GM18517 (cell line): ENCODE measurements at regions not wholly inside any gene's neighbourhood (a gene's known extent, or its start where the extent isn't known, plus 50 kb on each side); places are given as distances from the start of the nearest gene placed in this dataset.
"Not testable (repeated sequence)": the region's sequence is repeated elsewhere in the genome, so short reads cannot be mapped to it uniquely, and the experiment has no call there.

Experiments used
- ATAC-seq: cut with Tn5 transposase; IDR thresholded peaks from one replicate; pipeline ENCODE4 v1.9.1; 2021; ENCODE audit warnings: mild to moderate bottlenecking, moderate library complexity; ENCODE audit not compliant: unreplicated experiment

DNA sequence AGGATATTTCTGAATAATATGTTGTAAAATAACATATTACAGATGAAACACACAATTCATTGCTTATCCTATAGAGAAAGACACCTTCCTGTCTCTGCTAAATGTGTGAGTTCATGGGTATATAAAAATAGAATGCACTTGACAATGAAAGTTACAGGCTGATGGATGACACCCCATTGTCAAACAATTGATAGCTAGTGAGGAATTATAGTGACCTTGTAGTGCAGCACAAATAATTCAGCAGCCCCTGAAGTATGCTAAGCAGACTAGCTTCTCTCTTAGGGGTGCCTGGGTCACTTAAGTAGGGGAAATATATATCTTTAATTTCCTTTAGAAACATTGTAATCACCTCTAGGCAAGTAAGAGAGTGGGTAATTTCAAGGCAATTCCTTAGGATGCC, 826.2 kb downstream of the CDH8 start:
- no peak for ATAC-seq

DNA sequence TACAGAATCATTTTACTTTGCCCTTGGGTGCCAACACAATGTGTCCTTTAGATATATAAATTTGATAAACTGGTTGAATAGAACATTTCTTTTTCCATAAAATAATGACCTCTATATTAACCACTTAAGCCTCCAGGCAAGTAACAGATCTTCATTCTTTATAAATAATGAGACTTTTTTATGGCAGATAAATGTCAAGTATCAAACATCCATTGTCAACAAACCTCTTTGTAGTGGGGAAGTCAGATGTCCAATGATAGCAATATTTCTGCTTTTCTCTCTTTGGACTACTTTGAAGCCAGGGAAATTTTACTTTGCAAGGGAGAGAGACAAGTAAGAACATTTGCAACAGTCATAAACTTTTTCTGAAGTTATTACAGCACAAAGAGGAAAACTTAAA, 841.2 kb downstream of the CDH8 start:
- no peak for ATAC-seq

DNA sequence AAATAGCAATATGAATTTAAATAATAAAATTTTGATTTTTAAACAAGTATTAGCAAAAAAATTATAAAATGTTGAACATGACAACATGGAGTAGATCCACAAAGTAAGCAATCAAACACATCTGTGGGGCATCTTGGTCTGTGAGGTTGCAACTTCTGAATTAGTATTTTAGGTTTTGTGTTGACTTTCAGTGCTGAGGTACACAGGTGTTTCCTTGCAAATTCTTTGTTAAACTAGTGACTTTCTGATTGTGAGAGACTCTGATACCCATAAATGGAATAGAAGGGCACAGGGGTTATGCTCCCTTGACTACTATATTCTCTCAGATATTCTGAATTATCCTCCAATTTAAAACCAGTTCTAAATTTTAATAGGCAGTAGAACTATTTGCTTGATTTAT, 841.7 kb downstream of the CDH8 start:
- ATAC-seq: no peak

DNA sequence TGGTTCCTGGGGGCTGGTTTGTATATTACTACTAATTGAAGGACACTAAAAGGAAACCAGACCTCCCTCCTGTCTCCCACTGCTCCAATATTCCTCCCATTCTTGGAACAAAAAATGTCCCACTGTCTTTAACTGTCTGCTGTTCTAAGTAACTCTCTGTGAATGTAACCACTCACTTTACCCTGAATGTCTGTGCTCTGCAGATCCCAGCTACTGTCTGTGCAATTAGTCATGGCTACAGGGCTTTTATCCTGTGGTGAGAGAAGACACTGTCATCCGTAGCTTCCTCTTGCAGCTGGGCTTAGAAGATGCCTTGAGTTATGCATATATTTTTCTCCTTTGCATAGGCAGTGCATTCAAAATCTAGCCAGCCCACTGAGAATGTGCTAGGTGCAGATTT, 853.8 kb downstream of the CDH8 start:
- ATAC-seq: no peak

DNA sequence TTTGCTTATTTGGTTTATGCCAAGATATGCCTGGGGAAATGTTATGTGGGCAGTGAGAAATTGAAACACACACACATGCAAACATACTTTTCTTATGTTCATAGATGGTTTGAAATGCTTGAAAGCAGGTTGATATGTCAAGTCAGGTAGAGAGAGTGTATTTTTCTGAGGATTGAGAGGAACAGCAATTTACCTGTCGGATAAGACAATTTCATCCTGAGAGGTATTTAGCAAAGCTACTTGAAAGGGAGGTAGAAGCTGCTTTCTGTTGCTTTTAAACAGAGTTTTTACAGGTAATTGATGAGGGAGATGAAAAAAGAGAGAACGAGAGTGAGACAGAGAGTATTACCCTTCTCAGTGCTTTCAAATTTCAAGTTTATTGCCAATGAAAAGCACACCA, 854.3 kb downstream of the CDH8 start:
- no peak for ATAC-seq

DNA sequence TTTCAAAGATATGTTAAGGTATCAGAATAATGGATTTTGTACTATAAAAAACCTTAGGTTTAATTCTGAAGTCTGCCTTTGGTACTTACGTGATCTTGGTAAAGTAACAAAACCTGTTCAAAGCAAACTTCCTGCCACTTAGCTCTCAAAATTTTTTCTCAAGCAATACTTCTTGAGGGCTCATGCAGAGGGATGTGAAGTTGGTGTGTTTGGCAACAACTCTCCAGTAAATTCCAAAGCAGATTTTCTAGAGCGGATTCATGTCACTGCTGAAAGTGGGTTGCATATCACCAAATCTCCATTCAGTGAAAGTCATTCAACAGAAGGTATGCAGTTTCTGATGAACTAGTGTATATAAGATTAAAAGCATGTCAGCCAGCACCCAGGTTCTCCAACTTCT, 856.7 kb downstream of the CDH8 start:
- no peak for ATAC-seq

DNA sequence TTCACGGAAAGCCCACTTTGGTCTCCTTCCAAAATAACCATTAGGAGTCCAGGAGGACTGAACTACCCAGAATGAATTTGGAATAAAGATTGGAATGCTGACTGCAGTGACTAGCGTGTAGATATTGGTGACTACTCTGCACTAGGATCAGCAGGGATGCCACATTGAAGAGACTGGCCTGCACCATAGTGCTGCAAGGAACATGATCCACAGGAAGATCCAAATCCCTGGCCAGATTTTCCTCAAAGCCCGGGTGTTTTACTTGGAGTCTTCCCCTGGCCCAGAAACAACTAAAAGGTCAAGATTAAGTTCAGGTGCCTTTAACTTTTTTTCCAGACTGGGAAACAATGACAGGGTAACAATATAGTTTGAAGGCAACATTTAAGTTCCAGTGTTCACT, 870.4 kb downstream of the CDH8 start:
- ATAC-seq: no peak

DNA sequence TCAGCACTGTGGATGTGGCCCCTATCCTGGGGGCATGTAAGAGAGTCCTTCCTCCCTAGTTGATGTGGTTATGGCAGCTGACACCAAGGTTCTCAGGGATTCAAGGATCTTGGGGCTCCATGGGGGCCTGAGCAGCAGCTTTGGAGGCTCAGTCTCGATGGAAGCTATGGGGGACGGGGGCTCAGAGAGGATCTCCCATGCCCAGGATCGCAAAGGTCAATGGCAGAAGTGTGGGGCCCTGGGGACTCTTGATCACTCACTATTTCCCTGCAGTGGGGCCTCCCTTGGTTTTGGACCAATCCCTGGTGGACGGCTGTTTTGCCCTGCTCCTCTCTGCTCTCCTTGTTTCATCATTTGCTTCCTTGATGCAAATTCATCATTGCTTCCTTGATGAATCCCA, 885.9 kb downstream of the CDH8 start:
- ATAC-seq: no peak

DNA sequence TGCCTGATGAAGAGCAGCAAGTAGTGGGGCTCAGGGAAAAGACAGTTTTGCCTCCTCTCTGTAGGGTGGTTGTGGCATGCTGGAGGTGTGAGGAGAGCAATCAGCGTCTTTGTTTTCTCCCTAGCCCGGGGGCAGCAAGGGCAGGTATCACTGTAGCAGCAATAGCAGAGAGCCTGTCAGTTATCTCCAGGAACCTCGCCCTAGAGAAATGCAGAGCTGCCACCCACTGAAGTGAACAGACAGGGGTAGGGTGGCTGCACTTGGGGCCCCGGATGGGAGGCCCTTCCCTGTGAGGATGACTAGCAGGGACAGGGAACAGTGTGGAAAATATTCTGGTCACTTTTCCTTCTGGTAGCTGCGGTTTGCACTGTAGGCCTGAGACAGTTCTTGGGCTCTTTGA, 886.5 kb downstream of the CDH8 start:
- ATAC-seq: no peak

DNA sequence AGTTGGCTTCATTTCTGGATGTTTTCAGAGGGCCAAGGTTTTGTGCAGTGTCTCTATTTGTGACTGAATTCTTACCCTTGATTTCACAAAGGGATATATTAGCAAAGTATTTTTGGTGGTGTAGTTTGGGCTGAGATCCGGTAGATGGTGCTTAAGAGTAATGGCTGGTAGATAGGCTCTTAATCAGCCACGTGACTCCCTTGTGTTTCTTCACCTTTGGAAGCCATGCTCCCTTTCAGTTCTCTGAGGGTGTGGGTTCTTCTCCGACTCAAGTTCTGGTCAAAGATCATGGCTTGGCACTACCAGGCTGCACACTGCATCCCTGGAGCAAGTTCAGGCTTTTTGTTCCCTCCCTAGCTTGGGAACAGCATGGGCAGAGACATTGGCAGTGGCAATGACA, 887.3 kb downstream of the CDH8 start:
- no peak for ATAC-seq

DNA sequence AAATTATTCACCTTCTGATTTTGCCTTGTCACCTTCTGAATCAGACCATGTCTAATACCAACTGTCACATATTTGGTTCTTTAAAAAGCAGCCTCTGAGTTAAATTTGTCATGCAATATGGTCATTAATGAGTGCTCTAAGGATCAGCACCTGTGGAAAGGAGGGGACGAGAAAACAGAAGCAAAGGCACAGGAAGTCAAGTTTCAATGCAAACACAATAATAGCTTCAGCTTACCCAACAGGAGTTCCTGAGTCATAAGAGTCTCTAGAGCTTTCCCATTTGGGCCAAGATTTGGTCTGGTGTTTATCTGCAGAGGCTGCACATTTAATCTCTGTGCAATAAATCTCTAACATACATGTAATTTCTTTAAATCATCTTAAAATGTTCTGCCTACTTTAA, 889.8 kb downstream of the CDH8 start:
- ATAC-seq: no peak

DNA sequence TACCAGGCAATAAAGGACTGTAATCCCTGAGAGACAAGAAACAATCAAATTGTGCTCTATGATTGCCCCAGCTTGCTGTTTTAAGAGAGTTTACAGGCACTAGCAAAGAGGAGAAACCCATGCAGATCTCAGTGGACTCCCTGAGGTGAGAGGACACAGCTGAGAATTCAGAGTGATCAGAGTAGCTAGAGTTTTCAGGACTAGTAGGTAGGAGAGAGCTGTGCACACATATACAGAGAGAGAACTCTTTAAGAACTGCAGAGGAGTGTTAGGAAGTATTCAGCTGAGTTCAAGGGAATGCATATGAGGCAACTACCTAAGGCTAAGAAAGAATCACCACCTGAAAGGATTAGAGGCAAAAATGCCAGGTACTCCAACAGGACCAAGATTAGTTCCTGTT, 904.8 kb downstream of the CDH8 start:
- ATAC-seq: no peak

DNA sequence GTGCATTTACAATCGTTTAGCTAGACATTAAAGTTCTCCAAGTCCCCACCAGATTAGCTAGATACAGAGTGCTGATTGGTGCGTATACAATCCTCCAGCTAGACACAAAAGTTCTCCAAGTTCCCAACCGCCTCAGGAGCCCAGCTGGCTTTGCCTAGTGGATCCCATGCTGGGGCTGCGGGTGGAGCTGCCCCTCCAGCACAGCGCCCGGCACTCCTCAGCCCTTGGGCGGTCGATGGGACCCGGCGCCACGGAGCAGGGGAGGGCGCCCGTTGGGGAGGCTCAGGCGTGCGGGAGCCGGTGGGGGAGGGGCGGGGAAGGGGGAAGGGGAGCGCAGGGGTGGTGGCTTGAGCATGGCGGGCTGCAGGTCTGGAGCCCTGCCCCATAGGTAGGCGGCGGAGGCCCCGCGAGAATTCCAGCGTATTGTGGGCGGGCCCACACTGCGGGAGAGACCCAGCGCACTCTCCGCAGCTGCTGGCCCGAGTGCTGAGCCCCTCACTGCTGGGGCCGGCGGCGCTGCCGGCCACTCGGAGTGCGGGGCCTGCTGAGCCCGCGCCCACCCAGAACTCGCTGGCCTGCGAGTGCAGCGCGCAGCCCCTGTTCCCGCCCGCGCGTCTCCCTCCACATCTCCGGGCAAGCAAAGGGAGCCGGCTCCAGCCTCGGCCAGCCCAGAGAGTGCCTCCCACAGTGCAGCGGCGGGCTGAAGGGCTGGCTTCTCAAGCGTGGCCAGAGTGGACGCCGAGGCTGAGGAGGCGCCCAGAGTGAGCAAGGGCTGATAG, 907.5 kb downstream of the CDH8 start:
- no peak for ATAC-seq

DNA sequence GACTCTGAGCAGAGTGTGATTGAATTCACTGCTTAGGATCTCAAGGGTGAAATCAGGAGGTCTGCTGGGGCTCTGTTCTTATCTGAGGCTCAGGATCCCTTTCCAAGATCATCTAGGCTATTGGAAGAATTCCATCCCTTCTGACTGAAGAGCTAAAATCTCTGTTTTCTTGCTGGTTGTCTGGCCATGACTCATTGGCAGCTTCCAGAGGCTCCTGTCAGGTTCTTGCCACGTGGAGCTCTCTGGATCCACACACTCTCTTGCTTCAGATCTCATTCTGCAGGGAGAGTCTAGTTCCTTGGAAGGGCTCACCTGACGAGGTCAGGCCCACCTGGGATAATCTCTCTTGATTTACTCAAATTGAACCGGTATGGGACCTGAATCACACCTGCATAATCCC, 930.7 kb downstream of the CDH8 start:
- no peak for ATAC-seq

DNA sequence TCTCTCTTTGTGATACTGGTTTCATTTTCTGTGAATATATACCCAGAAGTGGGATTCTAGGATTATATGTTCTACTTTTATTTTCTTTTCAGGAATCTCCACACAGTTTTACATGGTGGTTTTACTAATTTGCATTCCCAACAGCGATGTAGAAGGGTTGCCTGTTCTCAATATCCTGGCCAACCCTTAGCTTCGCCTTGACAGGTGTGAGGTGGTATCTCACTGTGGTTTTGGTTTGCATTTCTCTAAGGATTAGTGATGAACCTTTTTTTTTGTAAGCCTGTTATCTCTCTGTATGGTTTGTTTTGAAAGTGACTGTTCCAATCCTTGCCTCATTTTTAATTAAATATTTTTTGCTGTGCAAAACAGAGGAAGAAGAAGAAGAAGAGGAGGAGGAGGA, 937.7 kb downstream of the CDH8 start:
- ATAC-seq: no peak

DNA sequence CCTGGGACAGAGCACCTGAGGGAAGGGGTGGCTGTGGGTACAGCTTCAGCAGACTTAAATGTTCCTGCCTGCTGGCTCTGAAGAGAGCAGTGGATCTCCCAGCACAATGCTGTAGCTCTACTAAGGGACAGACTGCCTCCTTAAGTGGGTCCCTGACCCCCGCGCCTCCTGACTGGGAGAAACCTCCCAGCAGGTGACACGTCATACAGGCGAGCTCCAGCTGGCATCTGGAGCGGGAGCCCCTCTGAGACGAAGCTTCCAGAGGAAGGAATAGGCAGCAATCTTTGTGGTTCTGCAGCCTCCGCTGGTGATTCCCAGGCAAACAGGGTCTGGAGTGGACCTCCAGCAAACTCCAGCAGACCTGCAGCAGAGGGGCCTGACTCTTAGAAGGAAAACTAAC, 944.9 kb downstream of the CDH8 start:
- ATAC-seq: not testable (repeated sequence)

DNA sequence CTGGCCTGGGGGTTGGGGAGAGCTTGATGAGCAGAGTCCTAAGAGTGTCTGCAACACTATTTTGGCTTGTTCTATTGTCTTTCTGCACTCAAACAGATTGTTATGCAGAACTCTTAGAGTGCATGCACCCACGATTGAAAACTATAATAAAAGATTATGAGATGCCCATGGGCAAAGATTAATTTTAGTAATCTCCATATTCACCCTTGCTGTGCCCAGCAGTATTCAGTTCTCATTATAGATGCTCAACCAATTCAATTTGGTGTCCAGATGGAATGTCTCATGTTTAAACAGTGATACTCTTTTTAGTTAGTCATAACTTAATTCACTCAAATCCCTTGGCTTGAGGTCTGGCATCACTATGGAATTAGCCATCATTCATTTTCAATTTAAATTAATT, 952.5 kb downstream of the CDH8 start:
- ATAC-seq: no peak

DNA sequence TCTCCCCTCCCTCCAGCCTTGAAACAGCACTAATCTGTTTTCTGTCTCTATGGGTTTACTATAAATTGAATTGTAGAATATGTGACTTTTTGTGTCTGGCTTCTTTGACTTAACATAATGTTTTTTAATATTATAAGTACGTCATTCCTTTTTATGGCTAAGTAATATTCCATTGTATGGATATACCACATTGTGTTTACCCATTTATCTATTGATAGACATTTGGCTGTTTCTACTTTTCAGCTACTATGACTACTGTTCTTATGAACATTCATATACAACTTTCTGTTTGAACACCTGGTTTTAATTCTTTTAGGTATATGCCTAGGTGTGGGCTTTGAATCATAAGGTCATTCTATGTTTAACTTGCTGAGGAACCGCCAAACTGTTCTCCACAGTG, 961.9 kb downstream of the CDH8 start:
- ATAC-seq: no peak

DNA sequence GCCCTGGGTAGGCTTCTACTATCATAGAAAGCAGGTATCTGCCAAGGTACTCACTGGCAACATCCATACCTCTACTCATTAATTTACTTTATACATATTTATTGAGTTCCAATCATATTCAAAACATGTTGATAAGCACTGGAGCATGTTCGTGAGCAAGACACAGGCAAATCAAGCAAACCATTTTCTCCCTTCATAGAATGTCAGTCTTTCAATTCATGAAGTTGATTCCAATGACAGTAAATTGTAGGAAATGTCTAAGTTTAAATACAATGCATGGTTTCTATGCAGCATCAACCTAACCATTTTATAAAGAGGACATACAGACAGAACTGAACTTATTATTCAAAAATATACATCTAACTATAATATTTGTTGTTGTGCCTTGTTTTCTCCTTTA, 978.6 kb downstream of the CDH8 start:
- no peak for ATAC-seq

DNA sequence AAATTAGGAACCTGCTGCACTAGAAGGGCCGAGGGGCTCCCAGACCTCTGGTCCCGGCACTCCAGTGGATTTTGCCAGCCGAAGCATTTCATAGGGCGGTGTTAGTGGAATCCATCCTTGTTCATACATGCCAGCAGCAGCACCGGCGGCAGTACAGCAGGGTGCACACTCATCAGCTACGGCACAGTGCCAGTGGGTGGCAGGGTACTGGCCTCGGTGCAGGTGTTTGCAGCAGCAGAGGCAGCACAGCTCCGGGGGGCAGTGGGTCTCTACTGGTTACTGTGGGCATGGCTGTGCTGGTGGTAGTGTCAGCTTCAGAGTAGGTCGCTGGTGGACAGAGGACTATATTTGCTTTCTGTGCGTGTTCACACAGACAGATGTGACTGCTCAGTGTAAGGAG, 985.7 kb downstream of the CDH8 start:
- no peak for ATAC-seq

DNA sequence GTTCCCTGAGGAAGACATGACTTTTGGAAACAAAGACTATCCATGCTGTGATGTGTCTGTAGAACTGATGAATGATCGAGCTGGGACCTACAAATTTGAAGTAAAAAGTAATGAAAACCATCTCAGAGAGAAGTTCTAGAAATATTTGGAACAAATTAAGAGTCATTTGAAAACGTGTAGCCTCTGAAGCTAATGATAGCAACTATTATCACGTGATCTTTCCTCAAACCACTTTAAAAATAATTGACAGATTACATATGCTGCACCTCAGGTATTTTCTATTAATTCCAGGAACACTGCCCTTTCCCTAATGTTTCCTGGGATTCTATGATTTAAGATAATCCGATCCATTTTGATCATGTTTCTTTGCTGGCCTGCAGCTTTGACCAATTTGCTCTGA, 990.3 kb downstream of the CDH8 start:
- ATAC-seq: no peak

DNA sequence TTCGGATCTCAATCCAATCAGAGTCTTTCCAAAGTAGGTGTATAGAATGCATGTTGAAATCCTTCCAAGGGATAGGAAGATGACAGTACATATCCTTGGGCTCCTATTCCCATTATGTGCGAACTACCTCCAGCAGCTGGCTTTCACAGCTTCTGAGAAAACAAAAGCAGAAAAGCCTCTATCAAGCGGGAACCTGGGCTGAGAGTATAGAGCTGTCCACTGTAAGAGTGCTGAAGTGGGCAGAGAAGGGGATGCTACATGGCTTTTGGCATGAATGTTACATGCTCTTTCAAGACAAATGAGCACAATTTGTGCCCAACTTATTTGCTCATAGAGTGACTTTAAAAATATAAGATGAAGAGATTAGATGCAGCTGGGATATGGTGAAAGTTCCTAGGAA, 993.5 kb downstream of the CDH8 start:
- no peak for ATAC-seq

DNA sequence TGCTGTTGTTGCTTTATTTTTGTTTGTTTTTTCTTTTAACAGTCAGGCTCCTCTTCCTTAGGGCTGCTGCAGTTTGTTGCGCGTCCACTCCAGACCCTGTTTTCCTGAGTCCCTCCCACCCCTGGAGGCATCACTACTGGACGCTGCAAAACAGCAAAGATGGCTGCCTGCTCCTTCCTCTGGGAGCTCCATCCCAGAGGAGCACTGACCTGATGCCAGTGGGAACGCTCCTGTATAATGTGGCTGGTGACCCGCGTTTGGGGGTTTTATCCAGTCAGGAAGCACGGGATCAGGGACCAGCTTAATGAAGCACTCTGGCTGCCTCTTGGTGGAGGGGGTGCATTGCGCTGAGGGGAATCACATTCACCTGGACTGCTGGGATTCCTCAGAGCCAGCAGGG, 1005.6 kb downstream of the CDH8 start:
- no peak for ATAC-seq
